Activated CD4-positive, CD25-positive, alpha-beta regulatory T cell treated with anti-CD3 and anti-CD28 coated beads, Interleukin-2, amount 50 U/mL, for 16 hours (primary cell): ENCODE measurements at regions not wholly inside any gene's neighbourhood (a gene's known extent, or its start where the extent isn't known, plus 50 kb on each side); places are given as distances from the start of the nearest gene placed in this dataset.

Experiments used
- DNase-seq: peaks from one replicate; pipeline ENCODE4 v3.0.0-alpha.2; 2020; ENCODE audit warnings: low read depth, low spot score

DNA sequence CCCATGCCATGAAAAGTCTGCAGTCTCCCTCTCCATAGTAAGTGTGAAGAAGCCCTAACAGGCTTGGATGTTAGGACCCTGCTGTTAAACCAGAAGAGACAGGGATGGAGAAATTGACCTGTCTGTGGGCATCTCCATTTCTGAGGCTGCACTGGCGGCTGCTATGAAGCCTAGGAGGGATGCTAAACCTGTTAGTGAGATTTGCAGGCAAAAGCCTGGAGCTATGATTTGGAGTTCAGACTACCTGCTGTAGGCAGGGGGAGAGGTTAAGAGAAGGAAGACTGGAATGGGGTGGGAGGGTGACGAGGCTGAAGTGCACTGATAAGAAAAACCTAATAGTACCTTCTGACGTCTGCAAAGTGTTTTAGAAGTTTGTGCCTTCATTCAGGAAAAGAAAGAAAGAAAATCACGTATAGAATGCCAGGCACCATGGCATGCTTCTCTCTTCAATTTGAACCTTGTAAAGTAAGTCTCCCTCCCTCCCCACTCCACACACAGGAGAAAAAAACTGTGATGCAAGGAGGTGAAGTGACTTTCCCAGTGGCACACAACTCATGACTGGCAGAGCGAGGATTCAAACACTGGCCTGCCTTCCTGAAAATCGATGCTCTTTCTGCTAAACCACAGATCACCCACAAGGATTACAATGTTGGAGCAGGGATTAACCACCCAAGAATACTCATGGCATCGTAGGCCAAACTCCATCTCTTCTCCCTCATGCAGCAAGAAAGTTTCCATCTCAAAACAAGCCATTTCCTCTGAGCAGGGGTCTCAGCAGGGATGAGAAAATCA is 98.5 kb upstream of the PKDCC start:
- DNase-seq: no peak

GRCh38 chr2:41949883-41950665 is 97.7 kb upstream of the PKDCC start:
- DNase-seq: no peak

- no peak for DNase-seq
These were observed 97.2 kb upstream of the PKDCC start for GRCh38 chr2:41950666-41950960.

DNA sequence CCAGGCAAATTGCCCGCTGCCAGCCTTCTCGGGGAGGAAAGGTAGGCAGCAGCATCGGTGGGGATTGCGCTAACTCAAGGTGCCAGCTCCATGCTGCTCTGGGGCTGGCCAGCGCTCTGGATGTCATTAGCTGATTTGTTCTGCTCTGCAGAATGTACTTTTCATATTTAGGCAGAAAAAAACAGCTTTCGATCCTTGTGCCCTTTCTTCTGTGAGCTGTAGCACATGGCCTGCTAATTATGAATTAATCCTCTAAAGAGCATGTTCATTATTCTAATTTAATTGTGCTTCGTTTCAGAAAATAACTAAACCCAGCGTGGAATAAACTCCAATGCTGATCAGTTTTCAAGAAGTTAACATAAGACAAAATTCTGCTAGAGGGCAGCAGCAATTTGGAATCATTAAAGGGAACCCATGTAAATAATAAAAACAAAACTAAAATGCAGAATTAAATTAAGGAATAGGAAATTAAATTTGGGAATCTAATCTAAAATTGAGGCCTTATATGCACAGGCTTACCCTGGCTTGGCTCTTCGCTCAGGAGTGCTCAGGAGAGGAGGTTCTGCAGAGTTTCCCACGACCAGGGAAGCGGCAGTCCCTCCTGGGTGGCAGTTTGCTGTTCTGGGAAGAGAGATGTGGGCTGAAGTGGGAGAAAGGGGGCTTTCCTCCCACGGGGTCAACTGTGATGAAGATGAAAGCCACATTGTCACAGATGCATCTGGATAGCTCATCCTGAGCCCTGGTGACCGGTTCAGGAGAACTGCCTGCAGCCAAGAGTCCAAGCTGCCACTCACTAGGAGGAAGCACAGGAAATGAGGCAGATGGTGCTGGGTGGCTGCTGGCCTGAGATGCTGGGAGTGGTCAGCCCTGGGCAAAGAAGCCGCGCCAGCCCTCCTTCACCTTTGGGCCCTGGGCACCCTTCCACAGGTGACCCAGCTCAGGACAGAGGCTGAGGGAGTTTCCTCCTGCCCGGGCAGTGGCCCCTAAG is 93.2 kb upstream of the PKDCC start:
- no peak for DNase-seq

- DNase-seq: no peak
These were observed 92.3 kb upstream of the PKDCC start for GRCh38 chr2:41955316-41956043.

- DNase-seq: no peak
These were observed 90.4 kb upstream of the PKDCC start for GRCh38 chr2:41957431-41957830.

DNA sequence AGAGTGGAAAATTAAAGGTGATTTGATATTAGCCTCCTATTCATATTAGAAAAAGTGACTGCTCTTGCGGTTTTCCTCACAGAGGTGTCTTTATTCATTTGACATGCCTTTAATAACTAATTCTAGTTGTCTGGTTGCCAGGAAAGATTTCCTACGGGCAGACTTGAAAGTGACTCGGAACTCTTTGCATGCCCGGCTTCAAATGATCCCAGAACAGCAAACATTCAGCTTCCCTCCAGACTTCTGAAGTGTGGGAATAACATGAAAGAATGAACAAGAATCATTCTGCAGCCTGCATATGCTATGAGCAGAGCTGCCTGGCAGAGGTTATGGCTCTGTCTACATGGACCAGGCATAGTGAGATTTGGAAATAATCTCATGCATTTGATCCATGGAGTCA is 89.6 kb upstream of the PKDCC start:
- no peak for DNase-seq

DNA sequence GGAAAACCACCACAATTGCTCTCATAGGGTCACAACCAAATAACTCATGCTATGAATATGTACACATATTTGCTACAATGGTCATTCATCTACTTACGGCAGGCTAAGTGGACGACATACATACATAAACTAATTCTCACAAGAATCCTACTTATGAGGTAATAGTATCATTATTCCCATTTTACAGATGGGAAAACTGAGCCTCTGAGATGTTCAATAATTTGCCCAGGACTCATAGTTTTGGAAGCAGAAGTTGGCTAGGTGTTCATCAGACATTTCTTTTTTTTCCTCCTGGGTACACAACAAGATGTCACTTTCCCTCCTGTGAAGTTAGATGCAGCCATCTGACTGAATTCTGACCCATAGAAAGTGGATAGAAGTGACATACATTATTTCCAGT is 89.0 kb upstream of the PKDCC start:
- no peak for DNase-seq

DNA sequence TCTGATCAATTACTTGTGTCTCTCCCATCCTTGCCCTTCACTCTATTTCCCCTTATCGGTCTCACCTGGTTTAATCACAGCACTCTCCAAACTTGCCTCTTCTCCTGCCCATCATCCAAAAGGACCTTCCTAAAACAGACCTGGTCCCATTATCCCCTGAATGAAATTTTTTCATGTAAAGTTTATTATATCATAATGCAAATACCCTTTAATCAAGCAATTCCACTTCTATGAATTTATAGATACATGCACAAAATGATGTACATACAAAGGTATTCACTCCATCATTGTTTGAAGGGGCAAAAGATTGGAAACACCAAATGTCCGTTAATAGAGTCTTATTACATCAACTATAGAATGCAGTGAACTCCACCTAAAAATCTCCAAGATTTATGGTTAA is 88.1 kb upstream of the PKDCC start:
- no peak for DNase-seq

DNA sequence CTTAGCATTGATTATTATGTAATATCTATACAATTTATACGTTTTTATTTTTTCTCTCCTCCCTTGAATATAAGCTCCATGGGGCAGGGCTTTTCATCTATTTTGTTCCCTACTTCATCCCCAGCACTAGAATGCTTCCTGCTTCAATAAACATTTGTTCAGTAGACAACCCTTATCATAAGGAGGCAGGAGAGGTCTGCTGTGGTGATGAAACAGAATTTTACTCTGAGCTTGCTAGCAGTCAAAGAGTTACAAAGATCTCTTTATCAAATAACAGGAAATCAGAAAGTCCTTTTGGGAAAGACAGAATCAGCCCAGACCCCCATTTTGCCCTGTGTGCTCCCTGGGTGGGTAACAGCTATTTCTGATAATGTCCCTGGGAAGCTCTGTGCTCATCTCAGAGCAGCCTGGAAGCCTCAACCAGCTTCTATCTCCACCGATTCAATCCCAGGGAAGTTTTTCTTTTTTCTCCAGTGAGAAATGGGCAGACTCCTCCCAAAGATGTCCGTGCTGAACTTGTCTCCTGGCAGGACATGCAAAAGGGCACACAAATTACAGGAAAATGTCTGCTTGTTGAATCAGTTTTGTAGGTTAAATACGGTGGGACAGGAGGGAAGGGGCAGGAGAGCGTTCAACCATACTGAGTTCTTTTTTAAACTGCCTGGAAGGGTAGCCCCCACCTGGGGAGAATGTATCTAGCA is 84.7 kb upstream of the PKDCC start:
- DNase-seq: no peak

GRCh38 chr2:41963661-41964525 is 83.9 kb upstream of the PKDCC start:
- no peak for DNase-seq

DNA sequence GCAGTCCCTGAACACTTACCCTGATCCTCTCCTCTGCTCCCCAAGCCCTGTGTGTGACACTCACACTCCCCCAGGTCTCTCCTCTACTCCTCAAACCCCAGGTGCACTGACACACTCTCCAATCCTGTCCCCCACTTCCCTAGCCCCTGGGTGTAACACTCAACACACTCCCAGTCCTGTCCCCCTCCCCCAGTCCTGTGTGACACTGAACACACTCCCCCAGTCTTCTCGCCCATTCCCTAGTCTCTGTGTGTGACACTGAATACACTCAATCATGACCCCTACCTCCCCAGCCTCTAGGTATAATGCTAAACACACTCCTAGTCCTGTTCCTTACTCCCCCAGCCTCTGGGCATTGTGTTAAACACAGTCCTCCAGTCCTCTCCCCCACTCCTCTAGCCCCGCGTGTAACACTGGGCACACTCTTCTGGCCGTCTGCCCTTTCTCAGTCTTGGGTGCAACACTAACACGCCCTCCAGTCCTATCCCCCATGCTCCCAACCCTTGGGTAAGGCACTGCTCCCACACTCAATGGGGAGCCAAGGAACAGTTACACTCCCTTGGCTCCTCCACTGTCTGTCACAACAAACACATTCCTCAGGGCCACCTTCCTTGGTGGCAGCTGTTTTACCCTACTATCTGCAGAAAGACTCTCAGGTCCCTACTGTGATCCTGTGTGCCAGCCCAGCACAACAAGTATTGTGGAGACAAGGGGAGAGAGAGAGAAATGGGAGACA is 82.5 kb upstream of the PKDCC start:
- no peak for DNase-seq

DNA sequence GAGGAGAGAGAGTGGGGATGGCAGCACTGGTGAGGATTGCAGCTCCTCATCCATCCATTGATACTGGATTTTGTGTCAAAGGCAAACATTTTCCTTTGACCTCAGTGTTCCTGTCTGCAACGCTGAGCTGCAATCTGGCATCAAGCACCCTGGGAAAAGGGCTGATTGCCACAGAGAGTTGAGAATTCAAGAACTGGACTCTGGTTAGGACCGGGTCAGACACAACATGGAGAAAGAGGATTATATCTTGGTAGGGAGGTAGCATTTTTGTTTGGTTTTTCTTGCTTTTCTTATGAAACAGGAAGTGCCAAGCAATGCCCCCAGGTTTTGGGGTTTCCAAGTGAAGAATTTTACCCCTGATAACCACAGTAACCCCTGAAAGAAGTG is 81.9 kb upstream of the PKDCC start:
- DNase-seq: no peak

DNA sequence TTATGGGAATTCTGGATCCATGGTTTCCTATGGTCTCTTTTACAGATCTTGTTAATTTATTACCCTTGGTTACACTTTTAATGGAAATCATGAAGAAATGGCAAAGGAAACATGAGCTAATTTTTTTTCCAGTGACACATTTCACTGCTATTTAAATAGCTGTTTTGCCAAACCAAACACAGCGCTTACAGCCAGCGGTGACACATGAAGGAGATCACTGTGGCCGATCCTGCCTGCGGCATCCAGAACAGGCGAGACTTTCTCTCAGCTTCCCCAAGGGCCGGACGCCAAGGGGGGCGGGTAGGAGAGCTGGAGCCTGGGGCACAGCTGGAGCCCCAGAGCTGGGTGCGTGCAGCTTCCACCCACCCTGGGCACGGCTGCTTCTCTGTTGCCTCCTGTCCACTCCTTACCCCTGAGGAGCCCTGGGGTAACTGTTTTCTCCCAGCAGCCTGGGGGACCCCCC is 81.4 kb upstream of the PKDCC start:
- DNase-seq: no peak

- no peak for DNase-seq
These were observed 80.9 kb upstream of the PKDCC start for GRCh38 chr2:41966920-41967319.

DNA sequence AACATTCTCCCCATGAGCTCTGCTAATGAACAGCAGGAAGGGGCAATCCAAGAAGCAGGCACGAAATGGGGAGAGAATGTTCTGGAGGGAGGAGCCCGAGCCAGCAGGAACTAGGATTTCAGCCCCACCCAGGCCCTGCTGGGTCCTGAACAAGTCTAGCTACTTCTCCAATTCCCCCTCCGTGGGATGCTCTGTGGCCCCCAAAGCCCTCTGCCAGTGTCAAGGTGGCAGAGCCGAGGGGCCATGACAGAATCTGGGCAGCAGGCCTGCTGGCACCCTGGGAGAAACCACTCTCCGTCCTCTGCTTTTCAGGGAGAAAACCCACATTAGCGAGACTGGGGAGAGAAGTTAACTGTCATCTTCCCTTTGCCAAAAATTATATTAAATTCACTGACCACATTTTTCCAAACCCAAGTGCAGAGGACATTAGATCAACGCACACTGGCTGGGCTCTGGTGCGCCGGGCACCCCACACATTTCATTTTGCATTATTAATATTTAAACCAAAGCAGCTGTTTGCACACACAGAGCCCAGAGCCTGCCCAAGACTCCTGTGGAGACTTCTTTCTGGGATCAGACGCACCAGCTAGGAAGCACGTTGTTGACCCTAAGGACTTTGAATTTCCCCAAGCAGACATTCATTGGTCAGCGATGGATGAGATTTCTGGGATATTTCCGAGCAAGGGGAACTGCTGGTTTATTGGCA is 80.2 kb upstream of the PKDCC start:
- DNase-seq: no peak

GRCh38 chr2:41968182-41968578 is 79.6 kb upstream of the PKDCC start:
- DNase-seq: no peak

- DNase-seq: no peak
These were observed 76.7 kb upstream of the PKDCC start for GRCh38 chr2:41970988-41971660.
